CD4-positive, alpha-beta T cell treated with Interleukin-15 for 4 hours (primary cell): ENCODE measurements at regions not wholly inside any gene's neighbourhood (a gene's known extent, or its start where the extent isn't known, plus 50 kb on each side); places are given as distances from the start of the nearest gene placed in this dataset.

Experiments
- DNase-seq: peaks from one replicate; pipeline ENCODE4 v3.0.0-alpha.2; 2020; ENCODE audit warnings: low spot score

GRCh38 chr2:176502619-176503018, 233.4 kb downstream of the MTX2 start:
- no peak for DNase-seq

GRCh38 chr2:176503776-176504175, 234.5 kb downstream of the MTX2 start:
- no peak for DNase-seq

DNA sequence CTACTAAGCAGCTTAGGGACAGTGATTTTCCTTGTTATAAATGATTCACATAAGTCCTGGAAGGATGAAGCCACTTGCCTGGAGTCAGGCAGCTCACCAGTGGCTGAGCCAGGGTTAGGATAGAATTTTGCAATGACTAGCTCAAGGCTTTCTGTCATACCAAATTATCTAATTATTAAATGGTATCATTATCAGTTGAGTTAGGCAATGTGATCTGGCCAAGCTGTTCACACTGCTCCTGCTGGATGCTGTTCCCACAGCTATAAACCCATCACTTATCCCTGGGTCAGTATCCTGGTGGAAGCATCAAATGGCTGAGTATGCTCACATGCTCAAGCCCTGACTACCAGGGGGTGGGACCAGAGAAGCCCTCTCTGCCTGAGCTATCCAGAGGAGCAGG, 235.2 kb downstream of the MTX2 start:
- DNase-seq = no peak

GRCh38 chr2:176507786-176508185, 238.5 kb downstream of the MTX2 start:
- DNase-seq = no peak

GRCh38 chr2:176508374-176508773, 239.1 kb downstream of the MTX2 start:
- no peak for DNase-seq

DNA sequence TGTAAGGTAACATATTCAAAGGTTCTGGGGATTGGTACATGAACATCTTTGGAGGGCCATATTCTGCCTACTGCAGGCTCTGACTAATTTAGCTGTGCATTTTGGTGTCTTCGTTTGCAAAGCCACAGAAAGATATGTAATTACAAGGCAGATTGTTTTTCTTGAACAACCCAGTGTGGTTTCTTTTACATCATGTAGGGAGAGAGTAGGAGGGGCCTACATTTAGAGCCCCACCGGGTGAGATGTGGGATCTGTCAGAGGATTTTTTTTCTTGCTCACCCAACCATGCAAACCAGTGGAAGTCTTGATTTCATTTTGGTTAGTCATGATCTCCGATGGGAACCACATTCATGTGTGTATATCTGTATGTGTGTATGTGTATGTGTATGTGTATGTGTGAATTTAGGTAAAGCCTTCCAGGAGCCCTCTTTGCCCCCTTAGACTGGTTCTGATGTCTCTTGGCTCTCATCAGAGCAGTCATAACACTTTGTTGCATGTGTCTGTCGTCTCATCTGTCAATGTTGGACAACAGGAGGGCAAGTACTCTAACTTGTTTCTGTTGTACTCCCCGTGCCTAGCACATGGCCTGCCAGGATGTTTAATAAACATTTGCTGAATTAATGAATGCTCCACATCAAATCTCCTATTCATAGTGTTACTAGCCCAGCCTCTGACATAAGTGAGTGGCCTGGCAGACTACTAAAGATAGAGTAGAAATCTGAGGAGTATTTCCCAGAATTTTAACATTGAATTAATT, 239.9 kb downstream of the MTX2 start:
- DNase-seq = no peak

DNA sequence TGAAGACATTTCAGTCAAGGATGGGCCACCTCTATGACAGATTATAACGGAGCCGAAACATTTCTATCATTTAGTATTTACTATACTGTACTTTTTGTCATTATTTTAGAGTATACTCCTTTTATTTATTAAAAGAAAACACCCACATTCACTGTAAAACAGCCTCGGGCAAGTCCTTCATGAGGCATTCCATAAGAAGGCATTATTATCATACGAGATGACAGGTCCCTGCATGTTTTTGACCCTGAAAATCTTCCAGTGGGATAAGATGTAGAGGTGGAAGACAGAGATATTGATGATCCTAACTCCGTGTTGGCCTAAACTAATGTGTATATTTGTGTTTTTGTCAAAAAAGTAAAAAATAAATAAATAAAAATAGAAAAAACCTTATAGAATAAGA, 245.0 kb downstream of the MTX2 start:
- no peak for DNase-seq

DNA sequence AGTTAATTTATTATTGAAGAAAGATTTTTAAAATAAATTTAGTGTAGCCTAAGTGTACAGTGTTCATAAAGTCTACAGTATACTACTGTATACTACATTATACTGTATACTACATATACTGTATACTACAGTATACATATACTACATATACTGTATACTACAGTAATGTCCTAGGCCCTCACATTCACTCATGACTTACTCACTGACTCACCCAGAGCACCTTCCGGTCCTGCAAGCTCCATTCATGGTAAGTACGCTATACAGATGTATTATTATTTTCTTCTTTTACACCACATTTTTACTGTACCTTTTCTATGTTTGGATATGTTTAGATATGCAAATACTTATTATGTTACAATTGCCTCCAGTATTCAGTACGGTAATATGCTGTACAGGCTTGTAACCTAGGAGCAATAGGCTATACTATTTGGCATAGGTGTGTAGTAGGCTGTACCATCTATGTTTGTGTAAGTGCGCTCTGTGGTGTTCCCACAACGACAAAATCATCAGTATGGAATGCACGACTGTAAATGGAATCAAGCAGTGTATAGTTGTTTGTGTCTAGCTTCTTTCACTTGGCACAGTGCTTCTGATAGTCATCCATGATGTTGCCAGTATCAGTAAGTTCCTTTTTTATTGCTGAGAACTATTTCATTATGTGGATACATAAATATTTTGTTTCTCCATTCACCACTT, 245.7 kb downstream of the MTX2 start:
- DNase-seq = no peak

DNA sequence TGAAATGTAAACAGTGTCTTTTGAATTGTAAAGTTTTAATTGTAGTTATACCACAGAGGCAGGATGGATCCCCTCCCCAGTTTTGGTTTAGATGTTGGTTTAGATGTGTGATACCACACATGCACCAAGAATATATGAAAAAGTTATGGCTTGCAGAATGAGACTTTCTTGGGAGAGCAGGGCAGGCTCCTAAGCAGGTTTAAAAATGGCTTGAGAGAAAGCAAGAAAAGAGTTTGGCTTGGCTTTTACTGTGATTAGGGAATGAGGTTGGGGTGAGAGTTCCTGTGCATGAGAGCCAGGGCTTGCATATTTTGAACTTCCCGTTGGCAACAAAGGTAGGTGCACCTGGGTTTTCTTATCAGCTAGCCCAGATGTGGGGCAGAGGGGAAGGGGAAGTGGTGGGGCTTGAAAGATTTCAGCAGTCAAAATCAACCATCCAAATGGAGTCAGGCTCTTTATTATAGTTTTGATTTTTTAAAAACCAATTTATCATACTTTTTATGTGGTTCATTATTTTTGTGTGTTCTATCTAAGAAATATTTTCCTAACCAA, 246.9 kb downstream of the MTX2 start:
- no peak for DNase-seq

GRCh38 chr2:176518823-176519222, 249.6 kb downstream of the MTX2 start:
- DNase-seq = no peak

DNA sequence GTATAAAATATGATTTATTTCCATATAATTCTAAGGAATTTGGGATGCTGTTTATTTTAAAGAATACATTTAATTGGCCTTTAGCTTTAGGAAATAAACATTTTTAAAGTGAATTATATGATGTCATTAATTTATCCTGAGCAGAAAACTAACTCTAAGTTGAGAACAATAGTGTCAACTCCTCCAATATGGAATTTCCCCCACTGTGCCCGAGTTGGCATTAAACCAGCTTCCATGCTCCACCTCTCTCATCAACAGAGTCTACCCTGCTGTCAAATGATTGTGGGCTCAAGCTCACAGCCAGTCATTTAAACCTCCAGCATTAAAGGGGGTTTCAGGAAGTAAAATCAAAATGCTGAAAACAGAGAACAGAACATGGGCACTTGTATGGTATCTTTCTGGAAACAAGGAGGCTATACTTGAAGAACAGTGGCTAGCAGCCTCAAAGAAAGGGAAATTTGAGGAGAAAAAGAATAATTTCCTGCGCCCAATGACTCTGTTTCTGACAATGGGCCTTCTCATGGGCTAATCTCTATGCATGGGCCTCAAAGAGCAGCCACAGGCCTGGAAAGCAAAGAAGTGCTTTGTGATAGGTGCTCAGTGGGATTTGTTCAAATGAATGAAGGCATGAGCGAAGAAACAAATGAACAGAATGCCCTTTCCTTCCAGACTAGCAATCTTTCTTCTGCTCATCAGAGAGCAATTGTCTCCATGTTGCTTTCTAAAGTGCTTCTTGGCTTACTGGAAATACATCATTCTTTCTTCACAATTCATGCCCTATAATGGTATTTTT, 252.8 kb downstream of the MTX2 start:
- DNase-seq = no peak

- DNase-seq = no peak
Measured at GRCh38 chr2:176525086-176525485, 255.8 kb downstream of the MTX2 start.

DNA sequence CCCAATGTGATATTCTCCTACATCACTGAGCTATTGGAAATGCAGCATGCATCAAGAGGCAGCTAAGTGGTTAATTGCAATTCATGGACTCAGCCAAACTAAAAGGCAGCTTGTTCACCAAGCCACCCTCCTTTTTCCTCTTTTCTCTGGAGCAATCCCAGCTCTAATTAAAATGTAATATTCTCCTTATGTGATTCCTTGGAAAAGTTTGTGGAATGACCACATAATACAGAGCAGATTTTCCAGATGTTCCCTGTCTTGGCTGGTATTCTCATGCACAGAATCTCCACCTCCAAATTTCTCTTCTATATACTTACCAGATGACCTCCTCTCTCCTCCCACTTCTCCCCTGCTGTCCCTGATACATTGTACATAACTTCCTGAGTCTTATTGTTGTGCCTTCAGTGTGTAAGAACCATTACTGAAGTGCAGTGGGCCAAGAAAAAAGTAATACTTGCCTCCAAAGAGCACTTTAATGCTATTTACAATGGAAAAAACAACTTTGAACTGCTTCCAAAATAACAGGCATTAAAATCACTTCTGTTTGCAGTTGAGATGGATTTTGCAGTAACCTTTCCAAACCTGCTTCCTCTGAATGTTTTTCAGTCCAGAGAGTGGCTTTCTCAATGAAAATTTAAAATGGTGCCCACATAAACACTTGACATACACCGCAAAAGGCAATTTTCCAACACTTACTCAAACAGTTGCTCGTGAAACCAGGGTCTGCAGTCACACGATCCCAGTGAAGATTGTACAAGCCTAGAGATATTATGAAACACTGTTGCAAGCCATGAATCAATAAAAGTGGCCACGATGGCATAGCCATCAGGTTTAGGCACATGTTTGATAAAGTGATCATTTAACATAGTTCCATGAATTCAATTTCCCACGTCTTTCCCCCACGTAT, 258.0 kb downstream of the MTX2 start:
- DNase-seq = no peak

- no peak for DNase-seq
Measured at GRCh38 chr2:176531608-176532007, 262.4 kb downstream of the MTX2 start.

GRCh38 chr2:176533505-176534193, 264.4 kb downstream of the MTX2 start:
- no peak for DNase-seq

DNA sequence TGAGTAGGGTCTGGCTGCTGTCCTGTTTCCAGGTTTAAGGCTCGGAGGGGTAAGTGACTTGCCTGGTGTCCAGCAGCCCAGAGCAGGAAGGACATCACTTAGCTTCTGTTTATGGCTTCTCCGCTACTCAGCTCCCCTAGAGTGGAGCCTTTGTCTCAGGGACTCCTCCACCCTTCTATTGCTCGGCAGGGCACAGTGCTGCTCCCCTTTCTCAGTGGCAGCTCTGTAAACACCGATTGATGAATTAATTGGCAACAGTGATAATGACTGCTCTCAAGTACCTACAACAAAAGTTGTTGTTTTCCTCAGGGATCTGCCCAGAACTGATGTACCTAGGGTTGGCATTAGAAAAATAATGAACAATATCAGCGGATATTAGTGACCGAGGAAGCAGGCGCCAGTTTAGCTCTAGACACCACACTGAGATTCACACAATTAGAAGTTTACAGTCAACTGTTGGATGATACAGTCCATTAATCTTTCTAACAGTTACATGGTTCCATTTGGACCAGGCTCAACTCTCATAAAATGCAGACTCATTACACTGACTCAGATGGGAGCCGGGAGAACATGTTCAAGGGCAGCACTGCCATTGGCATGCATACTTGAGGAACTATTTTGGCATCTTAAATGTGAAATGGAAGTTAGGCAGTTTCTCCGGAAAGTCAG, 265.7 kb downstream of the MTX2 start:
- no peak for DNase-seq

DNA sequence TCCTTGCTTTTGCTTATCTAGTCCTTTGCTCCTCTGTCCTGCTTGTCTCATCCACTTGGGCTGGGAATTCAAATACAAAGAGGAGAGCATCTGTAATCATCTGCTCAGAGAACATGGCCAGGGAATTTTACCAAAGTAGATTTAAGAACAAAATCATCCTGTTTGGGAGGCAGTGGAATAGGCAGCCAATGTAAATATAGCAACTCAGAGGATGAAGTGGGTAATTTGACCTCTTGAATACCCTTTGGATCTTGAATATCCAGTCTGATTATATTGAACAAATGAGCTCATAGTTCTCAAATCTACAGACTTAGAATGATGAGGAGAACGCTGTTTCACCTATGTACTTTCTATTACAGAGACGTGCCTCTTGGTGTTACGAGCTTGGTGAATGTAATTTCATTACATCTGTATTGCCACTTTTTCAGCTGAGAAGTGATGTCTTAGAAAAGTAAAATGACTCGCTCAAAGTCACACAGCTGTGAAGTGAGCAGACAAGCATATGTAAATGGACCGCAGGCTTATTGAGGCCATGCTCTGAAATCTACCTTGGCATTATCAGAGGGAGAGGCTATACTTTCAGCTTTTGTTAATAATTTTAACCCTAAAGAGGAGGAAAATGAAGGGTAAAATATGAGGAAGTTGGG, 266.3 kb downstream of the MTX2 start:
- no peak for DNase-seq

DNA sequence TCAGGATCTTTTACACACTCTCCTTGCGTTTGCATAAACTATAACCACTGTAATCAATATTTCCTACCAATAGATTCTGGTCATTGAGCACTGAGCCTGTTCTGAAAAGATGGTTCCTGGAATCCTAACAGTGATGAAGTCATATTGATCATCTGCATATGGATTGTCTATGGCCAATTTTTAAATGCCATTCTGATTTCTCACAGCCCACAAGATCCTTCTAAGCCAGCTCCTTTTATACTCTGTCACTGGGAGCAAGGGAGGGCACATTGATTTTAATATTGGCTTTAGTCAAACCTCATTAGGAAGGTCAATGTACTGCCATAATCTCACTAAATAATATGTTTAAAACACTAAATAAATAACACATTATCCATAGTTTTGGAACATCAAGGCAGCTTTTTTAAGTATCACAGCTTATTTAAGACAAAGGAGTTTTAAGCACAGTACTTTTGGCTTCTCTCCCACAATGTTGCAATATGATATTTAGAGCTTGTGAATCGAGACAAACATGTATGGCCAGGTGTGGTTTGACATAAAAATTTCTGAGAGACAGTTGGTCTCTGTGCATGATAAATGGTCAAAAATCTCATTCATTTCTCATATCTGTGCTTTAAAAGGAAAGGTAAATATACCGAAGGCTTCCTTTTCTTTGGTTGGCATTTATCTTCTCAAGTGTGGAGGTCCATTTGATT, 267.3 kb downstream of the MTX2 start:
- DNase-seq = no peak

- no peak for DNase-seq
Measured at GRCh38 chr2:176537932-176538331, 268.7 kb downstream of the MTX2 start.
